HuH-7 (cell line): ENCODE measurements at regions not wholly inside any gene's neighbourhood (a gene's known extent, or its start where the extent isn't known, plus 50 kb on each side); places are given as distances from the start of the nearest gene placed in this dataset.

Source experiments
- DNase-seq: peaks from one replicate; pipeline ENCODE4 v3.0.0; 2011; ENCODE audit warnings: low spot score

GRCh38 chr2:129713337-129713736 is 266.1 kb upstream of the RAB6C start:
- no peak for DNase-seq

DNA sequence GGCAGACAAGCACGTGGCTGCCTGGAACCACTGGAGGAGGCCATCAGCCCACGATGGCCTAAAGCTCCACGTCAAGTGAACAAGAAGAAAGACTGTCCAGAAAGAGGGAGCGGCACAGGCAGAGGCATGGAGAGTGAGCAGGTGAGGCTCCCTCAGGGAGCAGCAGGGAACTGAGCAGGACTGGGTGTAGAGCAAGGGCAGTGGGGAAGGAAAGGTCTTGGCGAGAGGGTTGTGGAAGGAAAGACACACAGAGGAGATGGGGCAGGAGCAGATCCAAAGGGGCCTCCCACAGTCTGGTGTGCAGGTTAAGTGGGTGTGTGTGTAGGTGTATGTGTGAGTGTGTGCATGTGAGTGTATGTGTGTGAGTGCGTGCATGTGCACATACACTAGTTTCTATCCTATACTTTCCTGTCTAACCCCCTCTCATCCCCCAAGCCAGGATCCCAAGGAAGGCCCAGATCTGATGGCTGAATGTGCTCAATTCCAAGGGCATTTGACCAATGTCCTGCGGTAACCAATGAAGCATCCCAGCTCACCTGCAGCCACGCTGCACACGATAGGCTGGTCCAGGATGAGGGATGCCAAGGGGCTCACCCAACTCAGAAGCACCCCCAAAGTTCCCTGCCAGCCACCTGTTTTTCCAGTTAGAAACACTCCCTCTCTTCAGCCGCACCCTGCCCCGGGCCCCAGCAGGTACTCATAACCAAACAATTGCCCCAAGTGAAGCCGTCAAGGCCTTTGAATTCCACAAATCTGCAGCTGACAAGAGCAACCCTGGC is 262.5 kb upstream of the RAB6C start:
- DNase-seq: no peak

GRCh38 chr2:129717560-129718130 is 261.8 kb upstream of the RAB6C start:
- DNase-seq: no peak

DNA sequence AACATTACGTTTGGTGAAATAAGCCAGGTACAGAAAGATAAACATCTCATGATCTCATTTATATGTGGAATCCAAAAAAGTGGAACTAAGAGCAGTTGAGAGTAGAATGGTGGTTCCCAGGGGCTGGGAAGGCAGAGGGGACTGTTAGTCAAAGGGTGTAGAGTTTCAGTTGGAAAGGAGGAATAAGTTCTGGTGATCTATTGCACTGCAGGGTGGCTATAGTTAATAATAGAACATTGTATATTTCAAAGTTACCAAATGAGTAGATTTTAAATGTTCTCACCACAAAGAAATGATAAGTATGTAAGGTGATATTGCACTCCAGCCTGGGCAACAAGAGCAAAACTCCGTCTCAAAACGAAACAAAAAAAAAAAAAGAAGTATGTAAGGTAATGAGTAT is 260.1 kb upstream of the RAB6C start:
- DNase-seq: no peak

DNA sequence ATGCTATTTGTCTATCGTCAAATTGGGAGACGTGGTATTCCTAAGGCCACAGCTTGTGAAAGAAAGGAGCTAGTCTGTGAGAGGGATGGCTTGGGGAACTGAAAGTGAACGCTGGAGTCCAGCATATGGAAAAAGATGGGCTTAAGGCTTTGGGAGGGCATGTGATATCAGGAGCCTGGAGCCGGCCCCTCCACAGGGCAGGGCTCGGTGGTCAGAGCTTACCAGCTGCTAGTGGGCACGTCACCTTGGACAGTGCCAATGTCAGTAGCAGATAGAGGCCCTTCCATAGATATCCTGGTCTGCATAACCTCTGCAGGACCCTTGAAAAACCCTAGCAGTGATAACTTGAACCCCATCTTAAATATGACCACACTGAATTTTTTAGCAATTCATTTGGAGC is 259.1 kb upstream of the RAB6C start:
- DNase-seq: no peak

- DNase-seq: no peak
Measured at GRCh38 chr2:129720761-129721160, 258.7 kb upstream of the RAB6C start.

GRCh38 chr2:129721236-129721635 is 258.2 kb upstream of the RAB6C start:
- DNase-seq: no peak

- no peak for DNase-seq
Measured at GRCh38 chr2:129721846-129722245, 257.6 kb upstream of the RAB6C start.

- no peak for DNase-seq
Measured at GRCh38 chr2:129722306-129723019, 257.0 kb upstream of the RAB6C start.

GRCh38 chr2:129723277-129724020 is 256.0 kb upstream of the RAB6C start:
- DNase-seq: no peak

GRCh38 chr2:129724021-129724757 is 255.3 kb upstream of the RAB6C start:
- no peak for DNase-seq

- DNase-seq: no peak
Measured at GRCh38 chr2:129726216-129726615, 253.2 kb upstream of the RAB6C start.

DNA sequence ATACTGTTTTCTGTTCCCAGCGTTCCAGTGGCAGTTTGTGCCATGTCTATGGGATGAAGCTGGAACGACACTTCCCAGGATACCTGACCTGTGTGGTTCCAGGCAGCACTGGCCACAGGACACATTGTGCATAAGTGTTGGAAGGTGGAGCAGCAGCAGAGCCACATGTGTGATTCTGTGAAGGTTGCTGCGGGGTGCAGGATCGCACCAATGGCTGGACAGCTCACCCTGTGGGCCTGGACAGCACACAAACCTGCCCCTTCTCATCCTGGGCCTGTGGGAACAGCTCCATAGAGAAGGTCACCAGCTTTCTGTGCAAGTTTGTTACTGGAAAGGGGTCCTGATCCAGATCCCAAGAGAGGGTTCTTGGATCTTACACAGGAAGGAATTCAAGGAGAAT is 252.2 kb upstream of the RAB6C start:
- no peak for DNase-seq

DNA sequence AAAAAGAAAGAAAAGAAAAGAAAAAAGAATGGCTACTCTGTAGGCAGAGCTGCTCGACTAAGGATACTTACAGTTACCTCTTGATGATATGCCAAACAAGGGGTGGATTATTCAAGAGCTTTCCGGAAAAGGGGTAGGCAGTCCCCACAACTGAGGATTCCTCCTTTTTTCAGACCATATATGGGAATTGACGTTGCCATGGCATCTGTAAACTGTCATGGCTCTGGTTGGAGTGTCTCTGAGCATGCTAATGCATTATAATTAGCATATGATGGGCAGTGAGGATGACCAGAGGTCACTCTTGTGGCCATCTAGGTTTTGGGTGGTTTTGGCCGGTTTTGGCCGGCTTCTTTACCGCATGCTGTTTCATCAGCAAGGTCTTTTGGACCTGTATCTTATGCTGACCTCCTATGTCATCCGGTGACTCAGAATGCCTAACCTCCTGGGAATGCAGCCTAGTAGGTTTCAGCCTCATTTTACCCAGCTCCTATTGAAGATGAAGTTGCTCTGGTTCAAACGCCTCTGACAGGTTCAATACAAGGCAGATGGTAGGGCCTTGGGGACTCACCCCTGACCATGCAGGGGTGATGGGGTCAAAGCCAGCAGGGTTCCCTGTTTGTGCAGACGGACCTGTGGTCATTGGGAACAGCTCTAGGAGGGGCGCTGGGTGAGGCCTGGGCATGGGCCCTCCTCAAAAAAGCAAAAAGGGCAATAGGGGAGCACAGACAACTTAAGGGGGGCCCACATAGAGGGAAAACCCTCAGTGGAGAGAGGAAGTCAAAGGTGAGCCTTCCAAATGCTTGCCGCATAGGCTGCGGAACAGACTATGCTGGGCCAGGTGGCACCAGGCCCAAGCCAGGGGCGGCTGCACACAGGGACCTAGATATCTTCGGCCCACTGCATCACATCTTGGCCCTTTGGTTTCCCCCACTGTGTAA is 251.2 kb upstream of the RAB6C start:
- no peak for DNase-seq

DNA sequence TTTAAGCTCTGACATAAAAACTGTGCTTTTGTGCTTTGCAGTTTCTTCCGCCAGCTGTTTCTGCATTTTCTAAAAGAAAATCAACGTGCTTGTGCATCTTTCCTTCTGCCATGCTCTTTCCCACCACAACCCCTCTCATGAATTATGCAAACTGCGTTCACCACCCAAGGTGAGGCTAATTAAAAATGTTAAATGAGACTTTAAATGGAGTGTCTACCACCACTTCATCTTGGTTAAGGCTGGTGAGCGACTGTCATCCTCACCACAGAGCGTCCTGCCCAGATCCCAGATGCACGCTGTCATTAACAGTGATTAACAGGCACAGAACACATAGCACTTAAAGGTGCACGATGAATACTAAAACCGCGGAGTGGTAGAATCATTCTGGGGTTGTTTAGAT is 250.5 kb upstream of the RAB6C start:
- no peak for DNase-seq

DNA sequence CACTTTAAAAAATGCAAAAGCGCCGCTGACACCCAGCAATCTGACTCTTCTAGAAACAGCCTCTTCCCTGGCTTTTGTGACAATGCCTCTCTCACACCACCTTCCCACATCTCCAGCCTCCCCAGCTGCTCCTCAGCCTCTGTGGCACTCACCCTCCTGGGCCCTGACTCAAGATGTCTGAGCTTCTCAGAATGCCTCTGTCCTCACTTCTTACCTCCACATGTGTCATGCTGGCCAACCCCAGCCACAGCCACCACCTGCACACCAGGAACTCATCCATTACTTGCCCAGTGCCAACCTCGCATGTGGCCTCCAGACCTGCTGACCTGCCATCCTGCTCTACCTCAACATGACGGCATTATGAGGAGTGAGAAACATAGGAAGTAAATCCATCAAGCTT is 249.8 kb upstream of the RAB6C start:
- no peak for DNase-seq

DNA sequence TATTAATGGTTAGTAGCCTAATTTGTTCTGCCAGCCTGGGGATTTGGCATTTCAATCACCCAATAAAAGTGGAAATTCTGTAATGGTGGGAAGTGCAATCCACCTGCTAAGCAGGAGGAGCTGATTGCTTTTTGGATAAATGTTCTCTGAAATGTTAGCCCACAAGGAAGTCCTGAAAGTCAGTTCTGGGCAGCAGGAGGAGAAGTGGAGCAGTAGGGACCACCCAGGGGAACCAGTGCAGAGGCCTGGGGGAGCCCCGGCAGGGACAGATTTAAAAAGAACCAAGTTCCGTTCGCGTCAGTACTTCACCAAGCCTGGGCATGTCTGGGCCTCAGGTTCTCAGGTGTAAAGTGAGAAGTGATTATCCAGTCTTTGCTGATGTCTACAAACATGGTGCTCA is 248.5 kb upstream of the RAB6C start:
- no peak for DNase-seq

GRCh38 chr2:129731907-129732629 is 247.4 kb upstream of the RAB6C start:
- DNase-seq: no peak

GRCh38 chr2:129732630-129733026 is 246.8 kb upstream of the RAB6C start:
- DNase-seq: no peak

GRCh38 chr2:129733041-129733440 is 246.4 kb upstream of the RAB6C start:
- DNase-seq: no peak
